GM23248 (cell line): ENCODE measurements at regions not wholly inside any gene's neighbourhood (a gene's known extent, or its start where the extent isn't known, plus 50 kb on each side); places are given as distances from the start of the nearest gene placed in this dataset.
"Not testable (repeated sequence)": the region's sequence is repeated elsewhere in the genome, so short reads cannot be mapped to it uniquely, and the experiment has no call there.

Source experiments
- DNase-seq: peaks from one replicate; pipeline ENCODE4 v3.0.0-alpha.2; 2015
- H2AFZ ChIP-seq: fragments of 200-600 bp; sonication (generic); 2 replicates; pipeline ENCODE4 v1.6.1; 2016; ENCODE audit warnings: antibody characterized with exemption
- H3F3A ChIP-seq: fragments of 200-600 bp; sonication (generic); 2 replicates; pipeline ENCODE4 v1.6.1; 2016; ENCODE audit warnings: mild to moderate bottlenecking, antibody characterized with exemption, mixed run types; ENCODE audit not compliant: insufficient read depth
- H3K27ac ChIP-seq: fragments of 200-600 bp; sonication (generic); 2 replicates; pipeline ENCODE4 v1.5.1; 2016; ENCODE audit warnings: mild to moderate bottlenecking
- H3K27me3 ChIP-seq: fragments of 200-600 bp; sonication (generic); replicated peaks from 2 replicates; pipeline ENCODE4 v1.6.1; 2016; ENCODE audit warnings: mild to moderate bottlenecking; ENCODE audit not compliant: insufficient read depth
- H3K36me3 ChIP-seq: fragments of 200-600 bp; sonication (generic); 2 replicates; pipeline ENCODE4 v1.6.1; 2016; ENCODE audit warnings: low read depth, mild to moderate bottlenecking
- H3K4me1 ChIP-seq: fragments of 200-600 bp; sonication (generic); 2 replicates; pipeline ENCODE4 v1.6.1; 2016; ENCODE audit warnings: mild to moderate bottlenecking; ENCODE audit not compliant: insufficient read depth
- H3K4me2 ChIP-seq: fragments of 200-600 bp; sonication (generic); one replicate; pipeline ENCODE4 v1.6.1; 2016; ENCODE audit warnings: mild to moderate bottlenecking; ENCODE audit not compliant: unreplicated experiment
- H3K4me3 ChIP-seq: fragments of 200-600 bp; sonication (generic); 2 replicates; pipeline ENCODE4 v1.5.1; 2016; ENCODE audit warnings: mild to moderate bottlenecking
- H3K79me2 ChIP-seq: fragments of 200-600 bp; sonication (generic); 2 replicates; pipeline ENCODE4 v1.6.1; 2016; ENCODE audit warnings: mild to moderate bottlenecking; ENCODE audit not compliant: insufficient read depth
- H3K9ac ChIP-seq: fragments of 200-600 bp; sonication (generic); 2 replicates; pipeline ENCODE4 v1.6.1; 2016; ENCODE audit warnings: mild to moderate bottlenecking
- H3K9me2 ChIP-seq: fragments of 200-600 bp; sonication (generic); 2 replicates; pipeline ENCODE4 v1.6.1; 2016; ENCODE audit warnings: mixed run types, mild to moderate bottlenecking, moderate library complexity; ENCODE audit not compliant: insufficient read depth
- H3K9me3 ChIP-seq: fragments of 200-600 bp; sonication (generic); one replicate; pipeline ENCODE4 v1.6.1; 2017; ENCODE audit warnings: low read depth
- H4K20me1 ChIP-seq: fragments of 200-600 bp; sonication (generic); 2 replicates; pipeline ENCODE4 v1.6.0; 2016; ENCODE audit not compliant: insufficient read depth
- EZH2 ChIP-seq: fragments of 200-600 bp; sonication (generic); IDR thresholded peaks from 2 replicates; pipeline ENCODE4 v1.6.1; 2018; ENCODE audit warnings: antibody characterized with exemption, mild to moderate bottlenecking; ENCODE audit not compliant: insufficient read depth, poor library complexity, severe bottlenecking
- EZH2phosphoT487 ChIP-seq: fragments of 200-600 bp; sonication (generic); IDR thresholded peaks from 2 replicates; pipeline ENCODE4 v1.6.1; 2018; ENCODE audit warnings: antibody characterized with exemption, moderate library complexity, mild to moderate bottlenecking, low read depth; ENCODE audit not compliant: insufficient read depth
- WGBS, 2 experiments: methylation state at CpG; one replicate each; pipeline ENCODE4 v1.1.6; 2015 to 2017; ENCODE audit warnings: low lambda C conversion rate in 2 of 2, low coverage in 1 of 2; ENCODE audit errors: missing lambda C conversion rate in 2 of 2; 5-methylcytosine and 5-hydroxymethylcytosine counted together
- in situ Hi-C: fragments of 300-500 bp; cut with MboI; formaldehyde crosslinking; loops from 2 replicates; pipeline ENCODE4 v1.15.0; 2020

DNA sequence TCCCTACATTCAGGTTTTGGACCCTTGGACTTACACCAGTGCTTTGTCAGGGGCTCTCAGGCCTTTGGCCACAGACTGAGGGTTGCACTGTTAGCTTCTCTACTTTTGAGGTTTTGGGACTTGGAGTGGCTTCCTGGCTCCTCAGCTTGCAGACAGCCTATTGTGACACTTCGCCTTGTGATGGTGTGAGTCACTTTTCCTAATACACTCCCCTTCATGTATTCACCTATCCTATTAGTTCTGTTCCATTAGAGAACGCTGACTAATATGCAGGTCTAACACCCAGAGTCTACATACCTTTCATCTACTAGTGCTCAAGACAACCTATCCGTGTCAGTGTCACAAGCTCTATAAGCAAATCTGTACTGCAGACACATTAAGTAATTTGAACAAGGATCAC is 605.3 kb downstream of the KCNT2 start:
- no peak overlapping the region for H3K9ac ChIP-seq
- no peaks in the 10 kb centered on the region for H3K9me2 ChIP-seq
- no peak overlapping the region for H3K4me2 ChIP-seq
- 57 to 73% methylated on average over 3 of the region's 3 CpGs for WGBS, 2 experiments
- peak; percentile 1 for DNase-seq
- H3K79me2 ChIP-seq: no peaks in the 10 kb centered on the region
- H3K4me1 ChIP-seq: no peaks in the 10 kb centered on the region
- no peaks in the 10 kb centered on the region for H3K36me3 ChIP-seq
- in situ Hi-C loops: no loop called here
- H4K20me1 ChIP-seq: no peaks in the 10 kb centered on the region
- H3K9me3 ChIP-seq: no peaks in the 10 kb centered on the region
- no peak overlapping the region for H2AFZ ChIP-seq
- no peaks in the 10 kb centered on the region for H3F3A ChIP-seq
- no peak overlapping the region for H3K4me3 ChIP-seq
- H3K27ac ChIP-seq: no peak overlapping the region
- TF ChIP-seq EZH2phosphoT487: no peak
- no peak for TF ChIP-seq EZH2
- H3K27me3 ChIP-seq: no peaks in the 10 kb centered on the region

DNA sequence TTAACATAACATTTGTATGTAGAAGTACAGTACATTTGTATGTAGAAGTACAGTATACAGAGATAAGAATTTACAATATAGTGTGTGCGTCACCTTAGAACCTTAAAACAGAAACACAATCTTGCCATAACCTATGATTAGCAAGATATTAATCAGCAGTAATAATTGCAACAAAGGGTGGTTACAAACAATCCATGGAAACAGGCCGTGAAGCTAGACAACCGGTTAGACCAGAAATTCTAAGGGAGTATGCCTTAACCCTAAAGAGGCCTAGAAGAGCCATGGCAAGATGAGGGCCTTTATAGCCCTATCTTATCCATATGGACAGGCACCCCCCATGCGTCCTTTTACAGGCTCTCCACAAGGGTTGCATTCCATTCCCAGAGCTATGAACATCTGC is 605.9 kb downstream of the KCNT2 start:
- WGBS, 2 experiments: 53 to 57% methylated on average over 4 of the region's 4 CpGs
- DNase-seq, H3K4me1 ChIP-seq, H3K4me2 ChIP-seq, H3K9ac ChIP-seq, H3K27ac ChIP-seq, H4K20me1 ChIP-seq, H3K79me2 ChIP-seq, H3K9me2 ChIP-seq, H3K36me3 ChIP-seq, H3F3A ChIP-seq, in situ Hi-C loops, H3K27me3 ChIP-seq, H3K9me3 ChIP-seq, H3K4me3 ChIP-seq, H2AFZ ChIP-seq: not testable (repeated sequence)

DNA sequence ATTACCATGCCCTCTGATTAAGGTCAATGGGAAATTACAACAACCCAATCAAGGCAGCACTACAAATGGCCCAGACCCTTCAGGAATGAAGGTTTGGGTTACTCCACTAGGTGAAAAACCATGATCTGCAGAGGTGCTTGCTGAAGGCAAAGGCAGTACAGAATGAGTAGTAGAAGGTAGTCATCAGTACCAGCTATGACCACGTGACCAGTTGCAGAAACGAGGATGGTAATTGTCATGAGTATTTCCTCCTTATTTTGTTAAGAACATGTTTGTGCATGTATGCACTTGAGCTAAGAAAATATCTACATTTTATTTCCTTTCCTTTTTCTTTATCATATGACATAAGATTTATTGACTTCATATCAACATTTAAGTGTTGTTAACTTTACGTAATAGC is 607.1 kb downstream of the KCNT2 start:
- no peak overlapping the region for H2AFZ ChIP-seq
- no peaks in the 10 kb centered on the region for H3K9me2 ChIP-seq
- no peaks in the 10 kb centered on the region for H3F3A ChIP-seq
- H3K36me3 ChIP-seq: no peaks in the 10 kb centered on the region
- no peak overlapping the region for H3K9ac ChIP-seq
- TF ChIP-seq EZH2: no peak
- TF ChIP-seq EZH2phosphoT487: no peak
- H3K27me3 ChIP-seq: no peaks in the 10 kb centered on the region
- H3K27ac ChIP-seq: no peak overlapping the region
- no peak overlapping the region for H3K4me3 ChIP-seq
- no peaks in the 10 kb centered on the region for H3K79me2 ChIP-seq
- WGBS, 2 experiments: 53 to 64% methylated on average over 3 of the region's 3 CpGs
- H3K9me3 ChIP-seq: no peaks in the 10 kb centered on the region
- H3K4me2 ChIP-seq: no peak overlapping the region
- in situ Hi-C loops: no loop called here
- H4K20me1 ChIP-seq: no peaks in the 10 kb centered on the region
- no peak for DNase-seq
- no peaks in the 10 kb centered on the region for H3K4me1 ChIP-seq

DNA sequence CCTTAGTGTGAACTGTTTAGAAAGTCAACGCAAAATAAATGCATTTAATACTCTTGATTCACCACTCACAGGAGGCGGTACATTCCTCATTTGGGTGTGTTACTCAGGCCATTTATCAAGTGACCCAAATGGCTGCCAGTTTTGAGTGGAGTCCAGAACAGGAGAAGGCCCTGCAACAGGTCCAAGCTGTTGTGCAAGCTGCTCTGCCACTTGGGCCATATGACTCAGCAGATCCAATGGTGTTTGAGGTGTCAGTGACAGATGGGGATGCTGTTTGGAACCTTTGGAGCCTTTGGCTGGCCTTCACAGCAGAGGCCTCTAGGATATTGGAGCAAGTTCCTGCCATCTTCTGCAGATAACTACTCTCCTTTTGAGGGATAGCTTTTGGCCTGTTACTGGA is 609.2 kb downstream of the KCNT2 start:
- in situ Hi-C loops: no loop called here
- no peak for DNase-seq

DNA sequence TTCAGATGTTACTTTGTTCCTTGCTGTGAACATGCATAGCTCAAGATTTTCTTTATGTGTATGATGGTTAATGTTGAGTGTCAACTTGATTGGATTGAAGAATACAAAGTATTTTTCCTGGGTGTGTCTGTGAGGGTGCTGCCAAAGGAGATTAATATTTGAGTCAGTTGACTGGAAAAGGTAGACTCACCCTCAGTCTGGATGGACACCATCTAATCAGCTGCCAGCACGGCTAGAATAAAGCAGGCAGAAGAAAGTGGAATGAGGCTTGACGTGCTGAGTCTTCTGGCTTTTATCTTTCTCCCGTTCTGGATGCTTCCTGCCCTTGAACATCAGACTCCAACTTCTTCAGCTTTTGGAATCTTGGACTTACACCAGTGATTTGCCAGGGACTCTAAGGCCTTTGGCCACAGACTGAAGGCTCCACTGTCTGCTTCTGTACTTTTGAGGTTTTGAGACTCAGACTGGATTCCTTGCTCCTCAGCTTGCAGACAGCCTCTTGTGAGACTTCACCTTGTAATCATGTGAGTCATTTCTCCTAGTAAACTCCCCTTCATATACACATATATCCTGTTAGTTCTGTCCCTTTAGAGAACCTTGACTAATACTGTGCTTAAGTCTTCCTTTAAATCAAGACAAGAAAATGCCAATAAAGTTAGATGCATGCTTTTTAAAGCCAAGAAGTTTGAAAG is 626.6 kb downstream of the KCNT2 start:
- Histone ChIP-seq H3K27ac (no peak overlapping the region), H3K36me3 (no peaks in the 10 kb centered on the region), H3K4me2 (no peak overlapping the region), H3K9ac (no peak overlapping the region), H3K4me1 (no peaks in the 10 kb centered on the region), H3K9me2 (0 out of 2 replicates have a peak, but pooled peaks cover 3% of the 10 kb centered on the region), H4K20me1 (no peaks in the 10 kb centered on the region), H3K79me2 (no peaks in the 10 kb centered on the region), H3K9me3 (no peaks in the 10 kb centered on the region), H3F3A (no peaks in the 10 kb centered on the region), H3K27me3 (no peaks in the 10 kb centered on the region), H3K4me3 (no peak overlapping the region), H2AFZ (peak overlapping the region; percentile 40; the same call in 1 of the 2 replicates)
- DNase-seq: peak; percentile 22
- in situ Hi-C loops: no loop called here
- no peak for TF ChIP-seq EZH2
- no peak for TF ChIP-seq EZH2phosphoT487
- 9 to 11% methylated on average over 3 of the region's 3 CpGs for WGBS, 2 experiments

More for the DNA sequence above, 609.2 kb downstream of the KCNT2 start:
- Histone ChIP-seq H2AFZ (no peak overlapping the region), H3K9me3 (no peaks in the 10 kb centered on the region), H3K4me2 (no peak overlapping the region), H3K9me2 (no peaks in the 10 kb centered on the region), H3K27ac (no peak overlapping the region), H3K79me2 (no peaks in the 10 kb centered on the region), H3K36me3 (no peaks in the 10 kb centered on the region), H3K4me1 (no peaks in the 10 kb centered on the region), H3K4me3 (no peak overlapping the region), H3F3A (no peaks in the 10 kb centered on the region), H4K20me1 (no peaks in the 10 kb centered on the region), H3K27me3 (no peaks in the 10 kb centered on the region), H3K9ac (no peak overlapping the region)
- 80 to 85% methylated on average over 2 of the region's 2 CpGs for WGBS, 2 experiments
- TF ChIP-seq EZH2 (no peak), EZH2phosphoT487 (no peak)
